ENCODE measurements at regions not wholly inside any gene's neighbourhood (a gene's known extent, or its start where the extent isn't known, plus 50 kb on each side); places are given as distances from the start of the nearest gene placed in this dataset.

DNA sequence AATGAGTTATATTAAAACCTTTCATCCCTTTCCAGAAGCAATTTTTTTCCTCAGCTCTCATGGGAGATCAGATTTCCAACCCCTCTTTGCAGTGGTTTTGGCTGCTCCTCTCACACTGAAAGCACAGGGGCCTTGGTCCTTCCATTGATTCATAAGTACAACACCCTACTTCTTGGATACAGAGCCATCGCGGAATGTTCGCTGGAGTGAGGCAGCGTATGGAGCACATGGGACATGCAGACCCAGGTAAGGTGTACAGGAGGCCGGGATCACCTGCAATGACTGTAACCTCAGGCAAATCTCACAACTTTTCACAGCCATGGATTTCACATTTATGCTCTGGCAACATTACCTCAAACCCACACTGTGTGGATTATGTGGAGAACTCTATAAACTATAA is 75.2 kb upstream of the HEY2 start:
- TF ChIP-seq YY1 (IDR thresholded peaks at IDR 0.05; ENCODE audit: insufficient read depth, insufficient read length) (no peak), ZNF274 (IDR thresholded peaks at IDR 0.05; ENCODE audit: low read depth, low read length) (no peak), SUZ12 (IDR thresholded peaks at IDR 0.05; ENCODE audit: extremely low read depth, insufficient read depth, insufficient read length) (no peak)

All from NT2/D1 (cell line).